ENCODE measurements at regions not wholly inside any gene's neighbourhood (a gene's known extent, or its start where the extent isn't known, plus 50 kb on each side); places are given as distances from the start of the nearest gene placed in this dataset. TPM values are rescaled to one million over a fixed set of nuclear protein-coding genes. Genes with fewer than 3 reads are reported as not detected.

GRCh38 chr2:215487002-215487372 is 51.1 kb upstream of the FN1 start:
- FAIRE-seq (no peak), DNase-seq (ENCODE audit: low spot score in 2 of 2) (no peak)

GRCh38 chr2:215486291-215487001 is 50.6 kb upstream of the FN1 start:
- DNase-seq (ENCODE audit: low spot score in 2 of 2) (no peak), FAIRE-seq (no peak)

Small RNAs in the stretch of these regions (small RNA-seq; reads per million reads assigned to genes)
- gene AC093850.1, result not detected

All from frontal cortex (tissue), 4 donors.